ENCODE measurements at regions not wholly inside any gene's neighbourhood (a gene's known extent, or its start where the extent isn't known, plus 50 kb on each side); places are given as distances from the start of the nearest gene placed in this dataset.

GRCh38 chr2:122737429-122738077, 982.1 kb downstream of the TSN start:
- 61 to 76% methylated on average over 7 of the region's 7 CpGs for WGBS, 2 donors
- DNase-seq = no peak
- Histone ChIP-seq H3K36me3 (no peaks in the 10 kb centered on the region), H3K9me3 (no peaks in the 10 kb centered on the region), H3K4me3 (no peak overlapping the region), H3K27ac (no peak overlapping the region), H3K4me1 (no peaks in the 10 kb centered on the region), H3K27me3 (no peaks in the 10 kb centered on the region)
- intact Hi-C loops (cut with DNase I) = no loop called here
- ATAC-seq = peak in 1 of 4 donors; percentile 34
- FAIRE-seq = no peak
- no peak for TF ChIP-seq CTCF (IDR thresholded peaks at IDR 0.05)

- Histone ChIP-seq H3K27ac (no peak overlapping the region), H3K36me3 (no peaks in the 10 kb centered on the region), H3K9me3 (no peaks in the 10 kb centered on the region), H3K4me3 (no peak overlapping the region), H3K27me3 (no peaks in the 10 kb centered on the region), H3K4me1 (no peaks in the 10 kb centered on the region)
- ATAC-seq (no peak), FAIRE-seq (no peak), DNase-seq (no peak)
- no peak for TF ChIP-seq CTCF (IDR thresholded peaks at IDR 0.05)
- intact Hi-C loops (cut with DNase I) = no loop called here
- 55 to 62% methylated on average over 5 of the region's 5 CpGs for WGBS, 2 donors
Observed at GRCh38 chr2:122739732-122740593, 984.5 kb downstream of the TSN start.

GRCh38 chr2:122740594-122740948, 985.1 kb downstream of the TSN start:
- no peak for TF ChIP-seq CTCF (IDR thresholded peaks at IDR 0.05)
- DNase-seq = no peak
- no peaks in the 10 kb centered on the region for H3K4me1 ChIP-seq

GRCh38 chr2:122741403-122741802, 986.0 kb downstream of the TSN start:
- intact Hi-C loops (cut with DNase I) = no loop called here
- no peak for ATAC-seq
- H3K4me1 ChIP-seq = no peaks in the 10 kb centered on the region
- no peaks in the 10 kb centered on the region for H3K9me3 ChIP-seq
- no peak overlapping the region for H3K4me3 ChIP-seq
- no peaks in the 10 kb centered on the region for H3K36me3 ChIP-seq
- no peak for TF ChIP-seq CTCF (IDR thresholded peaks at IDR 0.05)
- H3K27ac ChIP-seq = no peak overlapping the region
- FAIRE-seq = no peak
- no peak for DNase-seq
- H3K27me3 ChIP-seq = no peaks in the 10 kb centered on the region
- WGBS, 2 donors = 40 to 55% methylated on average over 1 of the region's 1 CpG

More at GRCh38 chr2:122740594-122740948, 985.1 kb downstream of the TSN start:
- H3K27me3 ChIP-seq = no peaks in the 10 kb centered on the region
- no peaks in the 10 kb centered on the region for H3K36me3 ChIP-seq
- FAIRE-seq (no peak), ATAC-seq (no peak)
- intact Hi-C loops (cut with DNase I) = no loop called here
- 87 to 94% methylated on average over 1 of the region's 1 CpG for WGBS, 2 donors
- no peaks in the 10 kb centered on the region for H3K9me3 ChIP-seq
- H3K4me3 ChIP-seq = no peak overlapping the region
- no peak overlapping the region for H3K27ac ChIP-seq
